Muscle of leg (tissue), 3 donors: ENCODE measurements at regions not wholly inside any gene's neighbourhood (a gene's known extent, or its start where the extent isn't known, plus 50 kb on each side); places are given as distances from the start of the nearest gene placed in this dataset.

ENCODE experiments used
- DNase-seq: peaks from one replicate; pipeline ENCODE4 v3.0.0; 2013
- H3K27ac ChIP-seq: one replicate; pipeline ENCODE4 v1.5.1; 2013; ENCODE audit warnings: mild to moderate bottlenecking, low read length, control low read depth
- H3K27me3 ChIP-seq: one replicate; pipeline ENCODE4 v1.6.1; 2013; ENCODE audit warnings: low read length; ENCODE audit not compliant: control insufficient read depth, insufficient read depth
- H3K36me3 ChIP-seq: one replicate; pipeline ENCODE4 v1.6.1; 2013; ENCODE audit warnings: low read length; ENCODE audit not compliant: control insufficient read depth, insufficient read depth
- H3K4me1 ChIP-seq: one replicate; pipeline ENCODE4 v1.6.1; 2013; ENCODE audit warnings: low read length; ENCODE audit not compliant: control insufficient read depth, insufficient read depth
- H3K4me3 ChIP-seq: one replicate; pipeline ENCODE4 v1.5.1; 2013; ENCODE audit warnings: low read length, control low read depth
- H3K9me3 ChIP-seq: replicated peaks from 2 replicates; pipeline ENCODE4 v1.6.1; 2013; ENCODE audit warnings: low read depth, low read length; ENCODE audit not compliant: control insufficient read depth
- WGBS: methylation state at CpG from one replicate; pipeline ENCODE4 v1.1.5; 2013; ENCODE audit warnings: missing lambda C conversion rate; ENCODE audit not compliant: insufficient coverage; 5-methylcytosine and 5-hydroxymethylcytosine counted together

DNA sequence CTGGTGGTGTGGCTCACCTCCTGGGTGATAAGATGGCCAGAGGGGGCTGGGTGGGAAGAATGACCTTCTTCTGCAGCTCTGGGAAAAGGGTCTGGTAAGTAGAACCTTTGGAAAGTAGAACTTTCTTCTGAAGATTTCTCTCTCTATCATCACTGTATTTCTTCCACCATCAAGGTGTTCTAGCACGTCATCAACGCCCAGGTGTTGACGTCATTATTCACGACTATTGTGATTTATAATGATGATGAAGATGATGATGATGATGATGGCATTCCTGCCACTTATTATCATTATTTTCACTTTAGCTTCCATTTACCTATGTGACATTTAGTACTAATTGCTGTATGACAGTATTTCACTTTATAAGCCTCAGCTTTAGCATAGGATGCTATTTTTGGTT lies 525.6 kb upstream of the ADARB2 start:
- Histone ChIP-seq H3K9me3 (peaks cover 3% of the 10 kb centered on the region), H3K27me3 (no peaks in the 10 kb centered on the region), H3K4me3 (no peak overlapping the region), H3K27ac (no peak overlapping the region), H3K4me1 (no peaks in the 10 kb centered on the region), H3K36me3 (no peaks in the 10 kb centered on the region)
- no peak for DNase-seq
- WGBS: no CpG with 5 or more reads among the region's 4 CpGs

DNA sequence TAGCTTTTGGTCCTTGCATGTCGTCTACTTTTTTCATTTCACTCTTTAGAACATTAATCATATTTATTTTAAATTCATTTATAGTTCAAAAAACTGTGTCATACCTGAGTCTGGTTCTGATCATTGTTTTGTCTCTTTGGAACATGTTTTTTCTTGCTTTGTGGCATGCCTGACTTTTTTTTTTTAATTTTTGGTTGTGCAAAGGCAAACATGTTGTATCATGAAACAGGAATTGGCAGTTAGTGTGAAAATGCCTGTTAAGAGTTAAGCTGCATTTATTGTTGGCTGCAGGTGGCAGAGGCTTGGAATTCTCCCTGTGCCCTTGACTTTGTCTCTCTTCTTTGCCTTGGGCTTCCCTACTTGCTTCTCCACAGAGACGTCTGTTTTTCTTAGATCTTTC lies 525.0 kb upstream of the ADARB2 start:
- no peaks in the 10 kb centered on the region for H3K36me3 ChIP-seq
- peaks cover 3% of the 10 kb centered on the region for H3K9me3 ChIP-seq
- H3K27ac ChIP-seq: no peak overlapping the region
- WGBS: no CpG with 5 or more reads among the region's 2 CpGs
- no peak overlapping the region for H3K4me3 ChIP-seq
- H3K4me1 ChIP-seq: no peaks in the 10 kb centered on the region
- H3K27me3 ChIP-seq: no peaks in the 10 kb centered on the region
- no peak for DNase-seq

DNA sequence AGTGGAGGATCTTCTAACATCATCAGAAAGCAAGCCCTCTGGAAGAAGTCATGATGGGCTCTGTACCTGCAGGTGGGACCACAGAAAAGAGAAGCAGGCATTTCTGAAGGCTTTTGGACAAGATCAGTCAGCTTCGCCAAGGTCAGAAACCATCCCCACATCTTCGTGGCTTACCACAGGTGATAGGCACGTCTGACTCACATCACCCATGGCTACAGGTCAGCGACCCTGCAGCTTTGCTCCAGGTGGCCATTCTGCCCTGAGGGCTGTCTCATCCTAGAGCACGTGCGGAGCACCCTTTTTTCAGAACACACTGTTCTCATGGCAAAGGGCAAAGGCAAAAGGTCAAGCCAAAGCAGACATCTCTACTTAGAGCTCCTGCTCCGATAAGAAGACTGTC lies 518.9 kb upstream of the ADARB2 start:
- Histone ChIP-seq H3K27me3 (no peaks in the 10 kb centered on the region), H3K36me3 (no peaks in the 10 kb centered on the region), H3K4me3 (no peak overlapping the region), H3K27ac (no peak overlapping the region), H3K4me1 (no peaks in the 10 kb centered on the region), H3K9me3 (no peaks in the 10 kb centered on the region)
- 76% methylated on average over 6 of the region's 7 CpGs for WGBS
- DNase-seq: no peak

DNA sequence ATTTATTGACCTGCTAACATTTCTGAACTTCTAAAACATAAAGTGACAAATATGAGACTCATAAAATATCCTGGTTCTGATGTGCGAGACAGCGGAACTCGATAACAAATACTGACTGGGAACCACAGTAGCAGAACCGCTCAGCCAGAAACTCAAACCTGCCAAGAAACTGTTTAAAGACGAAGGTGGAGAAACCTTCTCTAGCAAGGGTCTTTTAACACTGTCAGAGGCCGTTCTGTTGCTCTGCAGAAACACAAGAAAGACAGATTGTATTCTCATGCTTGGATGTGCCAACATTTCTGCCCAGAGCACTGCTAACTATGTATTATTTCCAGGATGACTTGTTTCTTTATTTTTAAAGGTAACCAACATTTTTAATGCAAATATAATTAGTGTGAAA lies 514.8 kb upstream of the ADARB2 start:
- peak; percentile 5 for DNase-seq
- Histone ChIP-seq H3K4me1 (no peaks in the 10 kb centered on the region), H3K36me3 (no peaks in the 10 kb centered on the region), H3K4me3 (no peak overlapping the region), H3K27ac (no peak overlapping the region), H3K27me3 (no peaks in the 10 kb centered on the region), H3K9me3 (no peaks in the 10 kb centered on the region)
- 23% methylated on average over 6 of the region's 6 CpGs for WGBS

DNA sequence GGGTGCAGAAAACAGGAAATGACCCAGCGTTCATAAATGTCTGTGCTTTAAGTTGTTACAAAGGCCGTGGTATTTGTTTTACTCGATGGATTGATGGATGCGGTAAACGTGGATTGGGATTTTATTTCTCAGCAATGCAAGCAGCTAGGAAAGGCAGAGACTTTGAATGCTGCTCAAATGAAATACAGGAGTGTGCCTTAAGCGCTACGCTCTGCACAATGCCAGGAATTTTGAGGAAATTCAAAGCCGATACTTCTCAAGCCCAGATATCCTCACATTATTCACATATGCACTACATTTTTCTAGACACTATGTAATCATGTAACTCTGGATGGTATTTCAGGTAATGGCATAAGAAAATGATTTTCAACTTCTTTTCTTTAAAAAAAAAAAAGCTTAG lies 514.3 kb upstream of the ADARB2 start:
- Histone ChIP-seq H3K36me3 (no peaks in the 10 kb centered on the region), H3K27me3 (no peaks in the 10 kb centered on the region), H3K9me3 (no peaks in the 10 kb centered on the region), H3K4me1 (no peaks in the 10 kb centered on the region), H3K4me3 (no peak overlapping the region), H3K27ac (no peak overlapping the region)
- DNase-seq: peak; percentile 13
- WGBS: no CpG with 5 or more reads among the region's 8 CpGs

DNA sequence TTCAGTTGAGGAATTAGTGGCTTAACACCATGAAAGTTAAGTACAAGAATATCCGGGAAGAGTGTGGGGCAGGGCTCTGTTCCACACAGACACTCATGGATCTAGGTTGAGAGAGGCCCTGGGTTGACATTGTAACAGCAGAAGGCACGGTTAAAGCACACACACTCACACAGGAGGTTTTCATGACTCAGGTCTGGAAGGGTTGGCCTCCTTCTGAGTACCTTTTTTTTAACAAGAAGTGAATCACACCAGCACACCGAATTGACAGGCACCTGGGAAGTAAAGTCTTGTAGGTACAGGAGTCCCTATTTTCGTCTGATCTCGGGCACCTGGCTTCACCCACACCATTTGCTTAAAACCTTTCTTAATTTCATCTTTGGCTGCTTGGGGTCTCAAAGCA lies 509.4 kb upstream of the ADARB2 start:
- Histone ChIP-seq H3K9me3 (no peaks in the 10 kb centered on the region), H3K4me3 (no peak overlapping the region), H3K4me1 (no peaks in the 10 kb centered on the region), H3K27ac (no peak overlapping the region), H3K27me3 (peaks cover 2% of the 10 kb centered on the region), H3K36me3 (no peaks in the 10 kb centered on the region)
- no peak for DNase-seq
- 78% methylated on average over 3 of the region's 5 CpGs for WGBS

DNA sequence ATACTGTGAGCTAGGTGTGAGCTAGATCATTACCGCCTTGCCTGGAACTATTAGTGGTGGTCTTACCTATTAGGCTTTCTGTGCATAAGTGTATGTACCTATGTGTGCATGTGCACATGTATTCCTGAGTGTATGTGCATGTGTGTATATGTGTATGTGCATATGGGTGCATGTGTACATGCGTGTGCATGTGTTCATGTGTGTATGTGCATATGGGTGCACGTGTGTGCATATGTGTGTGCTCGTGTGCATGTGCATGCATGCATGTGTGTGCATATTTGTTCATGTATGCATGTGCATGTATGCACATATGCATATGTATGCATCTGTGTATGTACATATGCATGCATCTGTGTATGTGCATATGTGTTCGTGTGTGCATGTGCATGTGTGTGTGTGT lies 508.3 kb upstream of the ADARB2 start:
- Histone ChIP-seq H3K4me3 (no peak overlapping the region), H3K9me3 (no peaks in the 10 kb centered on the region), H3K4me1 (no peaks in the 10 kb centered on the region), H3K27me3 (peaks cover 2% of the 10 kb centered on the region), H3K36me3 (no peaks in the 10 kb centered on the region), H3K27ac (no peak overlapping the region)
- no peak for DNase-seq
- WGBS: 96% methylated on average over 4 of the region's 5 CpGs

DNA sequence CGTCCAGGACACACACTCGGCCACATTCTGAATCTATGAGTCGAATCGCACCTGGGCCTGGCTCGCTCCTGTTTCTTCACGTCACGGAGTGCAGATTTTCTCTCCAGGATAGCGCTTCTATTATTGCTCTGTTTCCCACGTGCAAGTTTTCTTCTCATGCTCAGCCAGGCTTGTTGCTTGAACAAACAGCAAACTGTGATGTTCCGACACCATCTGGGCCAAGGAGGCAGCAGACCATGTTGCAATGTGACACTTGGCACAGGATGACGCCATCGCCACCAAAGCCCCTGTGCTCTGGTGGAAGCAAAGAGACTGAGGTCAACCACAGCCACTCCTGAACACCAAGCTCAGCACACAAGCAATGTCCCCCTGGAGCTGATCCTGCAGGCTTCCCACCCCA lies 507.1 kb upstream of the ADARB2 start:
- Histone ChIP-seq H3K4me3 (no peak overlapping the region), H3K4me1 (no peaks in the 10 kb centered on the region), H3K9me3 (no peaks in the 10 kb centered on the region), H3K27me3 (peaks cover 2% of the 10 kb centered on the region), H3K27ac (no peak overlapping the region), H3K36me3 (no peaks in the 10 kb centered on the region)
- no peak for DNase-seq
- WGBS: 82% methylated on average over 12 of the region's 12 CpGs

DNA sequence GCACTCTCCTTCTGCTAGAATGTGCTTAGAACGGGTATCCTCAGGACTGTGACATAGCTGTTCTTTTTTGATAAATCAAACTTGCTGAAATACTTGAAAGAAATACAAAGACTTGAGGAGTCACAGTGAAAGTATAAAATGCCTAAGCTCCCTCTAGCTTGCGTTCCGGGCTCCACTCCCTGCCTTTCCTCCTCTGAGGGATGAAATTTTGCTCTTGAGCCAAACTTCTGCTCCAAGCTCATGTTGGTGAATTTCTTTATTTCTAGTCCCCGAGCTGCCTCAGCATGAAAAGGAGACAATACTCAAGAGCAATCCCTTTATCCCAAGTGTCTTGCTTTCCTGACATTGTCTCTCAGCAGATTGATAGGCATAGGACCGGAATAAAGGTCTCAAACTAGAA lies 499.6 kb upstream of the ADARB2 start:
- Histone ChIP-seq H3K36me3 (no peaks in the 10 kb centered on the region), H3K4me1 (no peaks in the 10 kb centered on the region), H3K4me3 (no peak overlapping the region), H3K9me3 (no peaks in the 10 kb centered on the region), H3K27me3 (no peaks in the 10 kb centered on the region), H3K27ac (no peak overlapping the region)
- peak; percentile 28 for DNase-seq
- WGBS: no CpG with 5 or more reads among the region's 5 CpGs

DNA sequence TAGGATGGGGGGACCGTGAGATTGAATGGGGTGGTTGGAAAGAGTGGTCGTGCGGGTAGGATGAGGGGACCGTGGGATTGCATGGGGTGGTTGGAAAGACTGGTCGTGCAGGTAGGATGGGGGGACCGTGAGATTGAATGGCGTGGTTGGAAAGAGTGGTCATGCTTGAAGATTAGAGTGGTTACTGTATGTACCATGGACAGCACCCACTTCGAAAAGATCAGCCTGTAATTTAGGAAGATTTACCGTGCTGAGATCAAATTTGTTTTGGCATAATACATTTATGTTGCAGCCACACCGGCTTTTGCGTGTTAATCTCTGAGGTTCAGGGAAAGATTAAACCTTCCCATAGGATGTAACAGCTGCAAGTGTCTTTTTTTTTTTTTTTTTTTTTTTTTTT lies 495.2 kb upstream of the ADARB2 start:
- H3K9me3 ChIP-seq: no peaks in the 10 kb centered on the region
- no peaks in the 10 kb centered on the region for H3K4me1 ChIP-seq
- 82% methylated on average over 10 of the region's 11 CpGs for WGBS
- no peak overlapping the region for H3K4me3 ChIP-seq
- H3K27ac ChIP-seq: no peak overlapping the region
- no peaks in the 10 kb centered on the region for H3K27me3 ChIP-seq
- H3K36me3 ChIP-seq: no peaks in the 10 kb centered on the region
- DNase-seq: no peak

DNA sequence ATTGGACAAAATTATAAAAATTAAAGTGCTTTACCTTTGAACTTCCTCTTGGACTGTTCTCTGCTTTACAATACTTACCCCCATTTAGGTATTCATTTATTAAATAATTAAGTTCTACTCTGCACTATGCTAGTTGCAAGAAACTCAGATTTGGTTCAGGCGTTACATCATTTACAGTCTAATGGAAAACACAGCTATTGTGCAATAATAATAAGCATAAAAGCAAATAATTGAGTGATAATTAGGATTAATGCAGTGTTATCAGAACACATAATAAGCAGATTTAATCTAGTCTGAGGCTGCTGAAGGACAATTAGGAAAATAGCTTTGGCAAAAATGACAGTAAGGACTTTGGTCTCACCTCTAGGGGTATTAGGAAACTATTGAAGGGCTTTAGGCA lies 493.2 kb upstream of the ADARB2 start:
- H3K4me1 ChIP-seq: no peaks in the 10 kb centered on the region
- H3K27me3 ChIP-seq: no peaks in the 10 kb centered on the region
- no peak overlapping the region for H3K4me3 ChIP-seq
- H3K36me3 ChIP-seq: no peaks in the 10 kb centered on the region
- no CpG with 5 or more reads among the region's 1 CpG for WGBS
- H3K9me3 ChIP-seq: no peaks in the 10 kb centered on the region
- no peak overlapping the region for H3K27ac ChIP-seq
- no peak for DNase-seq
